Activated T-cell treated with anti-CD3 and anti-CD28 coated beads for 1 hour (primary cell): ENCODE measurements at regions not wholly inside any gene's neighbourhood (a gene's known extent, or its start where the extent isn't known, plus 50 kb on each side); places are given as distances from the start of the nearest gene placed in this dataset.

ENCODE experiments used
- DNase-seq: peaks from one replicate; pipeline ENCODE4 v3.0.0-alpha.2; 2020; ENCODE audit warnings: low read depth

GRCh38 chr10:29925771-29926692 lies 133.4 kb downstream of the JCAD start:
- DNase-seq: no peak

GRCh38 chr10:29924436-29924835 lies 134.9 kb downstream of the JCAD start:
- DNase-seq: no peak

GRCh38 chr10:29923416-29923965 lies 135.9 kb downstream of the JCAD start:
- DNase-seq: no peak

GRCh38 chr10:29922892-29923291 lies 136.5 kb downstream of the JCAD start:
- no peak for DNase-seq

- no peak for DNase-seq
These were observed 137.2 kb downstream of the JCAD start for GRCh38 chr10:29922226-29922625.

GRCh38 chr10:29921071-29921446 lies 138.3 kb downstream of the JCAD start:
- no peak for DNase-seq

GRCh38 chr10:29920408-29921070 lies 138.8 kb downstream of the JCAD start:
- no peak for DNase-seq

- DNase-seq: no peak
These were observed 140.6 kb downstream of the JCAD start for GRCh38 chr10:29918623-29919400.

GRCh38 chr10:29917311-29917710 lies 142.1 kb downstream of the JCAD start:
- DNase-seq: no peak

- no peak for DNase-seq
These were observed 142.7 kb downstream of the JCAD start for GRCh38 chr10:29916669-29917068.

- no peak for DNase-seq
These were observed 144.2 kb downstream of the JCAD start for GRCh38 chr10:29914986-29915785.

GRCh38 chr10:29908962-29909361 lies 150.4 kb downstream of the JCAD start:
- no peak for DNase-seq

- DNase-seq: no peak
These were observed 158.5 kb downstream of the JCAD start for GRCh38 chr10:29900865-29901264.

GRCh38 chr10:29897999-29898716 lies 161.2 kb downstream of the JCAD start:
- no peak for DNase-seq

GRCh38 chr10:29897430-29897829 lies 162.0 kb downstream of the JCAD start:
- DNase-seq: no peak

GRCh38 chr10:29896053-29896452 lies 163.3 kb downstream of the JCAD start:
- DNase-seq: no peak

- no peak for DNase-seq
These were observed 163.9 kb downstream of the JCAD start for GRCh38 chr10:29895456-29895855.

GRCh38 chr10:29888321-29888720 lies 171.1 kb downstream of the JCAD start:
- no peak for DNase-seq

- DNase-seq: no peak
These were observed 173.1 kb downstream of the JCAD start for GRCh38 chr10:29886299-29886698.

- no peak for DNase-seq
These were observed 176.2 kb downstream of the JCAD start for GRCh38 chr10:29883231-29883630.

- DNase-seq: no peak
These were observed 176.6 kb downstream of the JCAD start for GRCh38 chr10:29882766-29883165.
